Activated CD4-positive, alpha-beta T cell treated with anti-CD3 and anti-CD28 coated beads, Interleukin-2, amount 10 ng/mL, durations not matched to agents 7 days and 5 days (primary cell): ENCODE measurements at regions not wholly inside any gene's neighbourhood (a gene's known extent, or its start where the extent isn't known, plus 50 kb on each side); places are given as distances from the start of the nearest gene placed in this dataset.

Experiments
- CTCF ChIA-PET: fragments of 350-600 bp; sonication (Branson Sonifier 250); formaldehyde crosslinking; loops from one replicate; lab custom pipeline; 2021; ENCODE audit warnings: antibody characterized with exemption; lab: Charles Lee
- POLR2A ChIA-PET: fragments of 350-600 bp; sonication (Branson Sonifier 250); formaldehyde crosslinking; loops from one replicate; lab custom pipeline; 2021; ENCODE audit warnings: antibody characterized with exemption; lab: Charles Lee
- DNase-seq: peaks from one replicate; pipeline ENCODE4 v3.0.0-alpha.2; 2020
- H3K27ac Mint-ChIP-seq: one replicate; pipeline ENCODE4 v1.8.0; 2021; ENCODE audit warnings: mild to moderate bottlenecking, moderate library complexity, mixed read lengths
- H3K27me3 Mint-ChIP-seq: one replicate; pipeline ENCODE4 v1.8.0; 2021; ENCODE audit warnings: mixed read lengths
- H3K36me3 Mint-ChIP-seq: one replicate; pipeline ENCODE4 v1.8.0; 2021; ENCODE audit warnings: low read depth, mixed read lengths
- H3K4me1 Mint-ChIP-seq: one replicate; pipeline ENCODE4 v1.8.0; 2021; ENCODE audit warnings: mixed read lengths
- H3K4me3 Mint-ChIP-seq: one replicate; pipeline ENCODE4 v1.8.0; 2021; ENCODE audit warnings: mild to moderate bottlenecking, moderate library complexity, mixed read lengths
- H3K9me3 Mint-ChIP-seq: one replicate; pipeline ENCODE4 v1.8.0; 2021; ENCODE audit warnings: mixed read lengths

- Mint-ChIP-seq H3K4me3 (no peak overlapping the region), H3K27me3 (no peaks in the 10 kb centered on the region), H3K27ac (no peak overlapping the region), H3K36me3 (no peaks in the 10 kb centered on the region), H3K4me1 (no peaks in the 10 kb centered on the region), H3K9me3 (no peaks in the 10 kb centered on the region)
- POLR2A ChIA-PET = no interaction called here
- CTCF ChIA-PET = no interaction called here
- no peak for DNase-seq
Observed at GRCh38 chr3:4036046-4036445, 236.8 kb downstream of the LRRN1 start.

- Mint-ChIP-seq H3K9me3 (no peaks in the 10 kb centered on the region), H3K4me1 (no peaks in the 10 kb centered on the region), H3K27ac (no peak overlapping the region), H3K27me3 (no peaks in the 10 kb centered on the region), H3K4me3 (no peak overlapping the region), H3K36me3 (no peaks in the 10 kb centered on the region)
- ChIA-PET CTCF (no interaction called here), POLR2A (no interaction called here)
- DNase-seq = no peak
Observed at GRCh38 chr3:4038351-4038750, 239.1 kb downstream of the LRRN1 start.

GRCh38 chr3:4042070-4042469, 242.8 kb downstream of the LRRN1 start:
- DNase-seq = no peak
- H3K4me3 Mint-ChIP-seq = no peak overlapping the region

GRCh38 chr3:4042869-4043268, 243.6 kb downstream of the LRRN1 start:
- no peaks in the 10 kb centered on the region for H3K27me3 Mint-ChIP-seq
- H3K4me3 Mint-ChIP-seq = no peak overlapping the region
- H3K9me3 Mint-ChIP-seq = no peaks in the 10 kb centered on the region
- no peaks in the 10 kb centered on the region for H3K36me3 Mint-ChIP-seq
- DNase-seq = no peak
- CTCF ChIA-PET = no interaction called here
- no peak overlapping the region for H3K27ac Mint-ChIP-seq
- H3K4me1 Mint-ChIP-seq = no peaks in the 10 kb centered on the region
- POLR2A ChIA-PET = no interaction called here

More at GRCh38 chr3:4042070-4042469, 242.8 kb downstream of the LRRN1 start:
- no peaks in the 10 kb centered on the region for H3K4me1 Mint-ChIP-seq
- H3K36me3 Mint-ChIP-seq = no peaks in the 10 kb centered on the region
- no peaks in the 10 kb centered on the region for H3K27me3 Mint-ChIP-seq
- H3K9me3 Mint-ChIP-seq = no peaks in the 10 kb centered on the region
- ChIA-PET CTCF (no interaction called here), POLR2A (no interaction called here)
- H3K27ac Mint-ChIP-seq = no peak overlapping the region

GRCh38 chr3:4043867-4044575, 244.8 kb downstream of the LRRN1 start:
- Mint-ChIP-seq H3K4me3 (no peak overlapping the region), H3K4me1 (no peaks in the 10 kb centered on the region), H3K27ac (no peak overlapping the region), H3K27me3 (no peaks in the 10 kb centered on the region), H3K9me3 (no peaks in the 10 kb centered on the region), H3K36me3 (no peaks in the 10 kb centered on the region)
- no peak for DNase-seq
- CTCF ChIA-PET = interaction anchor here (0.6 kb wide), 1 partner anchor 331 kb away, joined by 3 read pairs; no protein-coding TSS in a partner anchor
- POLR2A ChIA-PET = no interaction called here

- H3K36me3 Mint-ChIP-seq = no peaks in the 10 kb centered on the region
- H3K27ac Mint-ChIP-seq = no peak overlapping the region
- no peaks in the 10 kb centered on the region for H3K27me3 Mint-ChIP-seq
- no peak overlapping the region for H3K4me3 Mint-ChIP-seq
- DNase-seq = no peak
- ChIA-PET POLR2A (no interaction called here), CTCF (interaction anchor here (1.5 kb wide), 1 partner anchor 11 kb away, joined by 4 read pairs; no protein-coding TSS in a partner anchor)
- H3K9me3 Mint-ChIP-seq = no peaks in the 10 kb centered on the region
- no peaks in the 10 kb centered on the region for H3K4me1 Mint-ChIP-seq
Observed at GRCh38 chr3:4044619-4045018, 245.4 kb downstream of the LRRN1 start.

- no peaks in the 10 kb centered on the region for H3K9me3 Mint-ChIP-seq
- H3K27ac Mint-ChIP-seq = no peak overlapping the region
Observed at GRCh38 chr3:4045756-4046155, 246.5 kb downstream of the LRRN1 start.

GRCh38 chr3:4047366-4047765, 248.1 kb downstream of the LRRN1 start:
- DNase-seq = no peak
- Mint-ChIP-seq H3K4me3 (no peak overlapping the region), H3K4me1 (no peaks in the 10 kb centered on the region), H3K27me3 (no peaks in the 10 kb centered on the region), H3K36me3 (no peaks in the 10 kb centered on the region), H3K9me3 (no peaks in the 10 kb centered on the region), H3K27ac (no peak overlapping the region)
- CTCF ChIA-PET = interaction anchor here (0.9 kb wide), 1 partner anchor 17 kb away, joined by 3 read pairs; no protein-coding TSS in a partner anchor
- POLR2A ChIA-PET = no interaction called here

More at GRCh38 chr3:4045756-4046155, 246.5 kb downstream of the LRRN1 start:
- DNase-seq = no peak
- Mint-ChIP-seq H3K4me1 (no peaks in the 10 kb centered on the region), H3K4me3 (no peak overlapping the region), H3K27me3 (no peaks in the 10 kb centered on the region), H3K36me3 (no peaks in the 10 kb centered on the region)
- ChIA-PET CTCF (interaction anchor here (1.5 kb wide), 1 partner anchor 10 kb away, joined by 4 read pairs; no protein-coding TSS in a partner anchor), POLR2A (no interaction called here)

- Mint-ChIP-seq H3K27me3 (no peaks in the 10 kb centered on the region), H3K9me3 (no peaks in the 10 kb centered on the region), H3K27ac (no peak overlapping the region), H3K36me3 (no peaks in the 10 kb centered on the region), H3K4me1 (no peaks in the 10 kb centered on the region), H3K4me3 (no peak overlapping the region)
- CTCF ChIA-PET = interaction anchor here (1.1 kb wide), 1 partner anchor 20 kb away, joined by 3 read pairs; no protein-coding TSS in a partner anchor
- POLR2A ChIA-PET = no interaction called here
- no peak for DNase-seq
Observed at GRCh38 chr3:4052706-4053105, 250.5 kb upstream of the SETMAR start.

- Mint-ChIP-seq H3K9me3 (no peaks in the 10 kb centered on the region), H3K27ac (no peak overlapping the region), H3K4me1 (no peaks in the 10 kb centered on the region), H3K36me3 (no peaks in the 10 kb centered on the region), H3K27me3 (no peaks in the 10 kb centered on the region), H3K4me3 (no peak overlapping the region)
- ChIA-PET POLR2A (no interaction called here), CTCF (no interaction called here)
- no peak for DNase-seq
Observed at GRCh38 chr3:4053975-4054374, 249.2 kb upstream of the SETMAR start.

GRCh38 chr3:4060064-4060463, 243.1 kb upstream of the SETMAR start:
- no peak overlapping the region for H3K27ac Mint-ChIP-seq
- no peaks in the 10 kb centered on the region for H3K9me3 Mint-ChIP-seq
- no peaks in the 10 kb centered on the region for H3K36me3 Mint-ChIP-seq
- H3K4me3 Mint-ChIP-seq = no peak overlapping the region
- ChIA-PET POLR2A (no interaction called here), CTCF (no interaction called here)
- no peak for DNase-seq
- H3K27me3 Mint-ChIP-seq = no peaks in the 10 kb centered on the region
- no peaks in the 10 kb centered on the region for H3K4me1 Mint-ChIP-seq

- H3K4me1 Mint-ChIP-seq = no peaks in the 10 kb centered on the region
- CTCF ChIA-PET = no interaction called here
- no peak for DNase-seq
- no peak overlapping the region for H3K4me3 Mint-ChIP-seq
- H3K9me3 Mint-ChIP-seq = no peaks in the 10 kb centered on the region
- no peaks in the 10 kb centered on the region for H3K27me3 Mint-ChIP-seq
- no peak overlapping the region for H3K27ac Mint-ChIP-seq
- POLR2A ChIA-PET = no interaction called here
- H3K36me3 Mint-ChIP-seq = no peaks in the 10 kb centered on the region
Observed at GRCh38 chr3:4060603-4061002, 242.6 kb upstream of the SETMAR start.

GRCh38 chr3:4061195-4061594, 242.0 kb upstream of the SETMAR start:
- ChIA-PET CTCF (no interaction called here), POLR2A (no interaction called here)
- Mint-ChIP-seq H3K27me3 (no peaks in the 10 kb centered on the region), H3K9me3 (no peaks in the 10 kb centered on the region), H3K36me3 (no peaks in the 10 kb centered on the region), H3K4me1 (no peaks in the 10 kb centered on the region), H3K27ac (no peak overlapping the region), H3K4me3 (no peak overlapping the region)
- DNase-seq = no peak
